ENCODE measurements at regions not wholly inside any gene's neighbourhood (a gene's known extent, or its start where the extent isn't known, plus 50 kb on each side); places are given as distances from the start of the nearest gene placed in this dataset.
A peak's percentile ranks its signal among the peaks of the same experiment; 100 is the strongest.

GRCh38 chr7:114819616-114820362 lies 102.1 kb upstream of the MDFIC start:
- ATAC-seq (no peak), DNase-seq (ENCODE audit: low spot score) (no peak)
- Mint-ChIP-seq H3K4me1 (ENCODE audit: low read depth in 2 of 2) (no peaks in the 10 kb centered on the region), H3K9me3 (peaks cover 6% of the 10 kb centered on the region), H3K36me3 (peaks cover 8% of the 10 kb centered on the region), H3K4me3 (no peak overlapping the region), H3K27me3 (peaks cover 0 to 3% of the 10 kb centered on the region in 2 donors), H3K27ac (no peak overlapping the region)

GRCh38 chr7:114821030-114821900 lies 100.6 kb upstream of the MDFIC start:
- DNase-seq (ENCODE audit: low spot score) (no peak), ATAC-seq (no peak)
- H3K4me1 Mint-ChIP-seq (ENCODE audit: low read depth in 2 of 2): peaks cover 2 to 9% of the 10 kb centered on the region in 2 donors
- peaks cover 18% of the 10 kb centered on the region for H3K36me3 Mint-ChIP-seq
- H3K27me3 Mint-ChIP-seq: peaks cover 0 to 4% of the 10 kb centered on the region in 2 donors
- H3K27ac Mint-ChIP-seq: no peak overlapping the region
- H3K4me3 Mint-ChIP-seq: no peak overlapping the region
- H3K9me3 Mint-ChIP-seq: peaks cover 9% of the 10 kb centered on the region

- ATAC-seq: no peak
- no peak overlapping the region for H3K27ac Mint-ChIP-seq
- H3K9me3 Mint-ChIP-seq: peaks cover 5% of the 10 kb centered on the region
- no peak overlapping the region for H3K4me3 Mint-ChIP-seq
- peaks cover 0 to 3% of the 10 kb centered on the region in 2 donors for H3K27me3 Mint-ChIP-seq
- peaks cover 15% of the 10 kb centered on the region for H3K36me3 Mint-ChIP-seq
- no peak for DNase-seq (ENCODE audit: low spot score)
- peaks cover 2 to 9% of the 10 kb centered on the region in 2 donors for H3K4me1 Mint-ChIP-seq (ENCODE audit: low read depth in 2 of 2)
Observed at GRCh38 chr7:114822131-114822530, 99.8 kb upstream of the MDFIC start.

GRCh38 chr7:114822844-114823243 lies 99.0 kb upstream of the MDFIC start:
- peaks cover 2 to 9% of the 10 kb centered on the region in 2 donors for H3K4me1 Mint-ChIP-seq (ENCODE audit: low read depth in 2 of 2)
- no peak for ATAC-seq
- peaks cover 20% of the 10 kb centered on the region for H3K36me3 Mint-ChIP-seq

GRCh38 chr7:114823290-114823689 lies 98.6 kb upstream of the MDFIC start:
- H3K4me1 Mint-ChIP-seq (ENCODE audit: low read depth in 2 of 2): peaks cover 2 to 9% of the 10 kb centered on the region in 2 donors
- DNase-seq (ENCODE audit: low spot score) (no peak), ATAC-seq (no peak)
- H3K9me3 Mint-ChIP-seq: peaks cover 5% of the 10 kb centered on the region
- peaks cover 0 to 3% of the 10 kb centered on the region in 2 donors for H3K27me3 Mint-ChIP-seq
- peaks cover 24% of the 10 kb centered on the region for H3K36me3 Mint-ChIP-seq
- no peak overlapping the region for H3K4me3 Mint-ChIP-seq
- no peak overlapping the region for H3K27ac Mint-ChIP-seq

More at GRCh38 chr7:114822844-114823243, 99.0 kb upstream of the MDFIC start:
- peaks cover 0 to 3% of the 10 kb centered on the region in 2 donors for H3K27me3 Mint-ChIP-seq
- H3K9me3 Mint-ChIP-seq: peaks cover 5% of the 10 kb centered on the region
- no peak for DNase-seq (ENCODE audit: low spot score)
- no peak overlapping the region for H3K4me3 Mint-ChIP-seq
- no peak overlapping the region for H3K27ac Mint-ChIP-seq

- Mint-ChIP-seq H3K27ac (peak overlapping the region in 1 of 2 donors; percentile 23), H3K9me3 (peaks cover 8% of the 10 kb centered on the region), H3K4me3 (no peak overlapping the region), H3K27me3 (peaks cover 0 to 5% of the 10 kb centered on the region in 2 donors), H3K36me3 (peaks cover 26% of the 10 kb centered on the region), H3K4me1 (ENCODE audit: low read depth in 2 of 2) (peaks cover 2 to 9% of the 10 kb centered on the region in 2 donors)
- no peak for ATAC-seq
- DNase-seq (ENCODE audit: low spot score): no peak
Observed at GRCh38 chr7:114825423-114825951, 96.4 kb upstream of the MDFIC start.

- Mint-ChIP-seq H3K4me1 (ENCODE audit: low read depth in 2 of 2) (peaks cover under 1 to 26% of the 10 kb centered on the region in 2 donors), H3K27ac (peak overlapping the region in 1 of 2 donors; percentile 89), H3K36me3 (peaks cover 19% of the 10 kb centered on the region), H3K9me3 (peaks cover 5% of the 10 kb centered on the region), H3K4me3 (no peak overlapping the region), H3K27me3 (peaks cover 0 to 10% of the 10 kb centered on the region in 2 donors)
- ATAC-seq: no peak
- DNase-seq (ENCODE audit: low spot score): no peak
Observed at GRCh38 chr7:114830952-114831351, 90.9 kb upstream of the MDFIC start.

GRCh38 chr7:114832906-114833595 lies 88.8 kb upstream of the MDFIC start:
- Mint-ChIP-seq H3K4me3 (peak overlapping the region; percentile 46), H3K27ac (peak overlapping the region in 1 of 2 donors; percentile 89), H3K4me1 (ENCODE audit: low read depth in 2 of 2) (peaks cover 0 to 25% of the 10 kb centered on the region in 2 donors), H3K27me3 (peaks cover 0 to 12% of the 10 kb centered on the region in 2 donors), H3K36me3 (peaks cover 4% of the 10 kb centered on the region), H3K9me3 (peaks cover 3% of the 10 kb centered on the region)
- DNase-seq (ENCODE audit: low spot score) (no peak), ATAC-seq (peak; percentile 77 to 91)

GRCh38 chr7:114835303-114835702 lies 86.6 kb upstream of the MDFIC start:
- ATAC-seq: no peak
- Mint-ChIP-seq H3K36me3 (no peaks in the 10 kb centered on the region), H3K27ac (no peak overlapping the region), H3K9me3 (no peaks in the 10 kb centered on the region), H3K27me3 (peaks cover 0 to 13% of the 10 kb centered on the region in 2 donors), H3K4me1 (ENCODE audit: low read depth in 2 of 2) (peaks cover 0 to 25% of the 10 kb centered on the region in 2 donors), H3K4me3 (peak overlapping the region; percentile 37)
- DNase-seq (ENCODE audit: low spot score): no peak

GRCh38 chr7:114835861-114836260 lies 86.0 kb upstream of the MDFIC start:
- ATAC-seq (no peak), DNase-seq (ENCODE audit: low spot score) (no peak)
- Mint-ChIP-seq H3K27ac (no peak overlapping the region), H3K4me1 (ENCODE audit: low read depth in 2 of 2) (peaks cover 0 to 25% of the 10 kb centered on the region in 2 donors), H3K4me3 (peak overlapping the region; percentile 37), H3K9me3 (no peaks in the 10 kb centered on the region), H3K27me3 (peaks cover 0 to 13% of the 10 kb centered on the region in 2 donors), H3K36me3 (no peaks in the 10 kb centered on the region)

GRCh38 chr7:114842551-114843065 lies 79.3 kb upstream of the MDFIC start:
- Mint-ChIP-seq H3K36me3 (no peaks in the 10 kb centered on the region), H3K27ac (no peak overlapping the region), H3K4me3 (no peak overlapping the region), H3K9me3 (no peaks in the 10 kb centered on the region), H3K27me3 (peaks cover 0 to 3% of the 10 kb centered on the region in 2 donors), H3K4me1 (ENCODE audit: low read depth in 2 of 2) (no peaks in the 10 kb centered on the region)
- ATAC-seq (no peak), DNase-seq (ENCODE audit: low spot score) (no peak)

- H3K27ac Mint-ChIP-seq: no peak overlapping the region
- DNase-seq (ENCODE audit: low spot score) (no peak), ATAC-seq (no peak)
- H3K27me3 Mint-ChIP-seq: peaks cover 0 to 3% of the 10 kb centered on the region in 2 donors
- no peaks in the 10 kb centered on the region for H3K4me1 Mint-ChIP-seq (ENCODE audit: low read depth in 2 of 2)
- H3K4me3 Mint-ChIP-seq: no peak overlapping the region
- H3K9me3 Mint-ChIP-seq: no peaks in the 10 kb centered on the region
- no peaks in the 10 kb centered on the region for H3K36me3 Mint-ChIP-seq
Observed at GRCh38 chr7:114843102-114843501, 78.8 kb upstream of the MDFIC start.

- Mint-ChIP-seq H3K4me3 (no peak overlapping the region), H3K27ac (no peak overlapping the region), H3K9me3 (no peaks in the 10 kb centered on the region), H3K27me3 (peaks cover 0 to 2% of the 10 kb centered on the region in 2 donors), H3K4me1 (ENCODE audit: low read depth in 2 of 2) (no peaks in the 10 kb centered on the region), H3K36me3 (no peaks in the 10 kb centered on the region)
- DNase-seq (ENCODE audit: low spot score) (no peak), ATAC-seq (no peak)
Observed at GRCh38 chr7:114851406-114852061, 70.4 kb upstream of the MDFIC start.

Measured in natural killer cell treated with Interleukin-12 subunit alpha and Interleukin-12 subunit beta and Interleukin-15 and Interleukin-18, amount 100 ng/mL, for 72 hours (primary cell).